ENCODE measurements at regions not wholly inside any gene's neighbourhood (a gene's known extent, or its start where the extent isn't known, plus 50 kb on each side); places are given as distances from the start of the nearest gene placed in this dataset.

DNA sequence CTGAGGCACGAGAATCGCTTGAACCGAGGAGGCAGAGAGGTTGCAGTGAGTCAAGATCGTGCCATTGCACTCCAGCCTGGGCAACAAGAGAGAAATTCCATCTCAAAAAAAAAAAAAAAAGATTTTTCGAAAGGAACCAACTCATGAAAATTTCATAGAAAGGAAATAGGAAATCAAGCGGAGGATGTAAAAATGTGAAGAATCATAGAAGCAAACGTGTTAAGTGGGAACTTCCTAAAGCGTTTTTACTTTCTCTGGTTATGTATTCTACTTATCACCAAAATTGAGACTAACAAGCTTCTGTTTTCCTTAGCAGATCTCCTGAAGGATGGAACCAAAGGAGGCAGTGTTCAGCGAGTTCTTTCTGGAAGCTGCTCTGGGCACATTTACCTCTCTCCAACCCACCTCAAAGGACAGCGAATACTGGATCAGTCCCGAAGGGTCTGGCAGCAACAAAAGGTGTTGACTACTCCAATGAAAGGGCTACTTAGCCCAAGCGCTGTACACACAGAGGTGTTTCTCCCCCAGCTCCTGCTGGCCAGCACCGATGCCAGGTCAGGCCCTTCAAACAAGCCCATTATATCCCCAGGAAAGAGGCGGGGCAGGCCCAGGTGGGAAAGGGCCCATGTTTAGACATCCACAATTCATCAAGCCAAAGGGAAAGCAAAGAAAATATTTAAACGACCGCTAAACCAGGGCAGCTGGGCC, 327.5 kb upstream of the JARID2 start:
- peaks cover 0 to 6% (median 2%) of the 10 kb centered on the region in 3 donors for H3K27me3 Mint-ChIP-seq (ENCODE audit: low read depth in 3 of 3)
- DNase-seq = no peak
- no peak overlapping the region for H3K4me3 Mint-ChIP-seq
- H3K4me1 Mint-ChIP-seq = peaks cover 12 to 18% of the 10 kb centered on the region in 2 donors
- peaks cover 0 to 2% (median 0%) of the 10 kb centered on the region in 6 donors for H3K9me3 Mint-ChIP-seq
- no peak overlapping the region for H3K27ac Mint-ChIP-seq
- H3K36me3 Mint-ChIP-seq = no peaks in the 10 kb centered on the region

DNA sequence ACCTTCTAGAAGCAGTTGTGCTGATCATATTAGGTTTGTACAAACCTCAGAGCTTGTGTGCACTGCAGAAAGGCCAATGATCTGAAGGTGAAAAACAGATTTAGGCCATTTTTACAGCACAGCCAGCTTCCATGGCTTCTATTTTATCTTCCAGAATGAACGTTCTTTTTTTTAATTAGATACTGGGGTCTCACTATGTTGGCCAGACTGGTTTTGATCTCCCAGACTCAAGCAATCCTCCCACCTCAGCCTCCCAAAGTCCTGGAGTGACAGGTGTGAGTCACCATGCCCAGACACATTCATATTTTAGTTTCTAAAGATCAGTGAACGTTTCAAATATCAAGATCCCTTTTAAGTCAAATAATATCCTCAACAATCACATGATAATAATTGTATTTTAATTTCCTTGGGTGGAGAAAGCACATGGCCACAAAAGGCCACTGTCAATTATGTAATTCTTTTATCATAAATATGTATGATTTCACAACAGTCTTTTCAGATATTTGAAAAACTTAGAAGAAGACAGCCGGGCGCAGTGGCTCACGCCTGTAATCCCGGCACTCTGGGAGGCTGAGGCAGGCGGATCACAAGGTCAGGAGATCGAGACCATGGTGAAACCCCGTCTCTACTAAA, 326.7 kb upstream of the JARID2 start:
- no peak for DNase-seq
- Mint-ChIP-seq H3K36me3 (no peaks in the 10 kb centered on the region), H3K27me3 (ENCODE audit: low read depth in 3 of 3) (peaks cover 1 to 6% (median 2%) of the 10 kb centered on the region in 3 donors), H3K4me3 (no peak overlapping the region), H3K27ac (no peak overlapping the region), H3K4me1 (peaks cover 12 to 18% of the 10 kb centered on the region in 2 donors), H3K9me3 (peaks cover 0 to 2% (median 0%) of the 10 kb centered on the region in 6 donors)

DNA sequence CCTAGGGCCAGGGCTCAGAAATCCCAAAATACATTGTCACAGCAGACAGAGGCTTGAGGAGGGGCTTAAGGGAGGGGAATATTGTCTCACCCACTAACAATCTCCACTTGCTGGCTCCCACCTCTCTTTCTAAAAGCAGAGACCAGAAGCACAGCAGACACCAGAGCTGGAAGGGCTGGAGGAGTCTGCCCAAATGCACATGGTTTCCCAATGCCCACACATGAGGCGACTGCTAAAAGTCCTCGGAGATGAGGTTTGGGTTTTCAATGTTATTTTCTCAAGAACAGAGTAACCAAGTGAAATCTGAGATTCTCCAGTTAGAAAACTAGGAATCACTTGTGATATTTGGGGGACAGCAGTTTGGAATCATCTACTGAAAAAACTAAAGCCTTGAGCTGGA, 325.6 kb upstream of the JARID2 start:
- peaks cover 0 to 2% (median 0%) of the 10 kb centered on the region in 6 donors for H3K9me3 Mint-ChIP-seq
- no peak overlapping the region for H3K27ac Mint-ChIP-seq
- no peak overlapping the region for H3K4me3 Mint-ChIP-seq
- H3K36me3 Mint-ChIP-seq = no peaks in the 10 kb centered on the region
- peaks cover 12 to 18% of the 10 kb centered on the region in 2 donors for H3K4me1 Mint-ChIP-seq
- peaks cover 1 to 4% (median 2%) of the 10 kb centered on the region in 3 donors for H3K27me3 Mint-ChIP-seq (ENCODE audit: low read depth in 3 of 3)
- DNase-seq = no peak

DNA sequence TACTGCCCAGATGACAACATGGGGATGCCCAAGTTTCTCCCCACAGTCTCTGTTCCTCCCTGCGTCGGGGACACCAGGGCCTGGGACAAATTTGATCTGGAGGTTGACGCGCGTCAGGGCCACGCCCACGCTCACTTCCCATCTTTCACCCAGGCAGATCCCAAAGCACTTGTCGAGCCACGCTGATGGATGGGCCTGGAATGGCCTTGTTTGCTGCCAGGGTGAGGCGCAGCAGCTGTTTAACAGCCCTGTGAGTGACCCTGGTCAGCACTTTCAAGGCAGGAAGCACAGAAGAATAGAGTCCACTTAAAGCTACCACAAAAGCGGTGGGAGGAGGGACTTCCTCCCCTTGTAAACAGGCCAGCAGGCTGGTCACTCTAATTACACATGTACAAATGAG, 324.7 kb upstream of the JARID2 start:
- H3K27ac Mint-ChIP-seq = peak overlapping the region in 1 of 6 donors; percentile 58
- peaks cover 12 to 18% of the 10 kb centered on the region in 2 donors for H3K4me1 Mint-ChIP-seq
- H3K27me3 Mint-ChIP-seq (ENCODE audit: low read depth in 3 of 3) = peaks cover 1 to 4% (median 2%) of the 10 kb centered on the region in 3 donors
- no peaks in the 10 kb centered on the region for H3K36me3 Mint-ChIP-seq
- no peak overlapping the region for H3K4me3 Mint-ChIP-seq
- peaks cover 0 to 2% (median 0%) of the 10 kb centered on the region in 6 donors for H3K9me3 Mint-ChIP-seq
- no peak for DNase-seq

- peaks cover 12 to 18% of the 10 kb centered on the region in 2 donors for H3K4me1 Mint-ChIP-seq
- DNase-seq = no peak
- peaks cover 0 to 2% (median 0%) of the 10 kb centered on the region in 6 donors for H3K9me3 Mint-ChIP-seq
- H3K4me3 Mint-ChIP-seq = peak overlapping the region in 3 of 5 donors; percentile 13 to 17 (median 15)
- no peaks in the 10 kb centered on the region for H3K36me3 Mint-ChIP-seq
- H3K27me3 Mint-ChIP-seq (ENCODE audit: low read depth in 3 of 3) = peaks cover 1 to 4% (median 2%) of the 10 kb centered on the region in 3 donors
- H3K27ac Mint-ChIP-seq = peak overlapping the region in 3 of 6 donors; percentile 32 to 43 (median 35)
These were observed 323.8 kb upstream of the JARID2 start for GRCh38 chr6:14921878-14922671.

DNA sequence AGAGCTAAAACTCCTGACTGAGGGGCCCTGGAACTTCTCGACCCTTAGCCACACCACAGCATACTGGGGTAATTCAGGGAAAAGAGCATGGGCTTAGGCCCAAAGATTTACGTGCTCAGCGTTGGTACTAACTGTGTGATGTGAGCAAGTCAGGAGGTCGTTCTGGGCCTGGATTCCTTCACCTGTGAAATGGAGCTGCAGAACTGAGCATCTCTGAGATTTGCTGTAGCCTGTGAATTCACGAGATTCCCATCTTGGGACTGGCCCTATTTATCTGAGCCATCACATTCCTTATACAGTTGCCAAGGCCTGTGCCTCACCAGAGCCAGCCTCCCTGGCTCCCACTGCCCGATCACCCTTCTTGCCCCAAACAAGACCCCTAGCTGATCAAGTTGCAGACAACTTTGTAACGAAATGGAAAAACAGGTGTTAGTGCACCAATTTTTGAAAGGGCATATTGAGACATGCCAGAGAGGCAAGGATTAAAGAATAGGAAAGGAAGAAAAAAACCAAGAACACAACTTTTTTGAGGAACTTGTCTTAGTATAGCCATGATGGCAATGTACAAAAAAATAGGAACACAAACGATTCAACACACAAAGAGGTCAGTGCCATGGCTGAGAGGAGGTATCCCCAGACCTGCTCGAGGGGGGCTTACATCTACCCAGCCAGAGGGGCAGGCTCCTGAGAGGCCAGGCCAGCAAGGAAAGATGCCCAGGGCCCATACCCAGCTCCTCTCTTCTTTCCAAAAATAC, 323.0 kb upstream of the JARID2 start:
- no peaks in the 10 kb centered on the region for H3K36me3 Mint-ChIP-seq
- DNase-seq = no peak
- H3K4me3 Mint-ChIP-seq = no peak overlapping the region
- H3K4me1 Mint-ChIP-seq = peaks cover 12 to 18% of the 10 kb centered on the region in 2 donors
- no peak overlapping the region for H3K27ac Mint-ChIP-seq
- peaks cover 0 to 2% (median 0%) of the 10 kb centered on the region in 6 donors for H3K9me3 Mint-ChIP-seq
- H3K27me3 Mint-ChIP-seq (ENCODE audit: low read depth in 3 of 3) = peaks cover 1 to 4% (median 2%) of the 10 kb centered on the region in 3 donors

DNA sequence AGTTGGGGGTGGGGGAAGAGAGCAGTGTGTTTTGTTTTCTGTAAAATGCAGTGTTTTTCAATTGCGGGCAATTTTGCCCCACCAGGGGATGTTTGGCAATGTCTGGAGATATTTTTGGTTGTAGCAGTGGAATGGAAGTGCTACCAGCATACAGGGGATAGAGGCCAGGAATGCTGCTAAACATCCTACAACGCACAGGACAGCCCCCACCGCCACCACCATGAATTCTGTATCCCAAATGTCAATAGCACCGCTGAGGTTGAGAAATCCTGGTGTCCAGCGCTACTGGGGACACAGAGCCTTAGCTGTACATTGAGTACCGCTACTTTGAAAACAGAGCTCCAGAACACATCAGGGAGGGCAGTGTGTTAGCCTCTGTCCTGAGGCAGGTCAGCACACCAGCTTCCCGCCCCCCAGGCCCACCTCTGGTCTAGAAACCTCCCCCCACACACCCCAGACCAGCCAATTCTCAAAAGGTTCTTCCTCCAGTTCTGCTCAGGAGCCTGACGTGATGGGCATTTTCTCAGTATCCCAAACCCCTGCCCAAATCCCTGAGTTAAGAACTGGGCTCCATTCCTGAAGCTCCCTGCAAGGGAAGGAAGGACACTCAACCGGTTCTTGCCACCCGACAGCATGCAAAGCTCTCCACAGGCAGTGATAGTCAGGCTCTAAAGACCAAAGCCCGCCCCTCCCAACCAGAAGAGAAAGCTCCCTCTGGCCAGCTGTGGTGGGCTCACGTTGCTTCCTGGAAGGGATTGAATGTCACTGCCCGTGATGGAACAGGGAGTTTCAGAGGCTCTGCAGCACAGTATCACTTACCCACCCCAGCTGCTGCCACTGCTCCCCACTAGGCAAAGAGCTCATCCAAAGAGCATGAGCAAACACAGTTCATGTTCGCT, 321.5 kb upstream of the JARID2 start:
- Mint-ChIP-seq H3K4me1 (peaks cover 12 to 18% of the 10 kb centered on the region in 2 donors), H3K4me3 (no peak overlapping the region), H3K36me3 (no peaks in the 10 kb centered on the region), H3K9me3 (no peaks in the 10 kb centered on the region), H3K27me3 (ENCODE audit: low read depth in 3 of 3) (peaks cover 2 to 5% (median 4%) of the 10 kb centered on the region in 3 donors), H3K27ac (no peak overlapping the region)
- no peak for DNase-seq

GRCh38 chr6:14925025-14925698, 320.7 kb upstream of the JARID2 start:
- no peaks in the 10 kb centered on the region for H3K36me3 Mint-ChIP-seq
- H3K4me3 Mint-ChIP-seq = no peak overlapping the region
- H3K27ac Mint-ChIP-seq = no peak overlapping the region
- H3K9me3 Mint-ChIP-seq = no peaks in the 10 kb centered on the region
- DNase-seq = no peak
- H3K4me1 Mint-ChIP-seq = peaks cover 12 to 18% of the 10 kb centered on the region in 2 donors
- peaks cover 0 to 5% (median 4%) of the 10 kb centered on the region in 3 donors for H3K27me3 Mint-ChIP-seq (ENCODE audit: low read depth in 3 of 3)

DNA sequence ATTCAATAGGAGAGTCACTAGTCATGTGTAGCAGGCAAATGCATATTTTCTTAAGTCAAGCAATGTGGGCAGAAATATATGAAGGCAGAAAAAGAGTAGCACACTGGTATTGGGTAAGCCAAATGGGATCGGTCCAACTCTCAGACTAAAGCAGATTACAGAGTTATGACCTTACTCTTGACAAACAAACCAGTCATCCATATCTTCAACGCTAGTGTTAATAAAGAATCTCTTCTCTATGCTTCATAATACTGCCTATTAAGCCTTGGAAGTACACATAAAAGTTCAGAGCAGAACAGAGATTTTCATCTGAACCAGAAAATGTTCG, 320.2 kb upstream of the JARID2 start:
- H3K4me3 Mint-ChIP-seq = no peak overlapping the region
- peaks cover 0 to 5% (median 4%) of the 10 kb centered on the region in 3 donors for H3K27me3 Mint-ChIP-seq (ENCODE audit: low read depth in 3 of 3)
- H3K9me3 Mint-ChIP-seq = no peaks in the 10 kb centered on the region
- peaks cover 12 to 18% of the 10 kb centered on the region in 2 donors for H3K4me1 Mint-ChIP-seq
- no peak overlapping the region for H3K27ac Mint-ChIP-seq
- no peak for DNase-seq
- H3K36me3 Mint-ChIP-seq = no peaks in the 10 kb centered on the region

DNA sequence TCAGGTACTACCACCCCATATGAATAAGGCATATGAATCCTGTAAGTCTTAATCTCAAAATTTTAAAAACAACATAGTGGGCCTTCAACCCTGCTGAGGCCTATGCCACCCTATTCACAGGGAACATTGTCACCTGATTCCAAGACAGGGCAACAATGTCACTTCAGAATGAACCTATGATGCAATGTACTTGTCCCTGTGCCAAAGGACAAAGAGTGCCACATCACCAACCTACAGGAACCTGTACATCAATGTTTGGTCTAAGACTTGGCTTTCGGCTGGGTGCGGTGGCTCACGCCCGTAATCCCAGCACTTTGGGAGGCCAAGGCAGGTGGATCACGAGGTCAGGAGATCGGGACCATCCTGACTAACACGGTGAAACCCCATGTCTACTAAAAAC, 318.5 kb upstream of the JARID2 start:
- Mint-ChIP-seq H3K27me3 (ENCODE audit: low read depth in 3 of 3) (peaks cover 0 to 8% (median 3%) of the 10 kb centered on the region in 3 donors), H3K4me1 (peaks cover 4 to 6% of the 10 kb centered on the region in 2 donors), H3K27ac (no peak overlapping the region), H3K9me3 (no peaks in the 10 kb centered on the region), H3K4me3 (no peak overlapping the region), H3K36me3 (no peaks in the 10 kb centered on the region)
- no peak for DNase-seq

- Mint-ChIP-seq H3K36me3 (no peaks in the 10 kb centered on the region), H3K27me3 (ENCODE audit: low read depth in 3 of 3) (peaks cover 0 to 9% (median 3%) of the 10 kb centered on the region in 3 donors), H3K27ac (no peak overlapping the region), H3K4me3 (no peak overlapping the region), H3K4me1 (no peaks in the 10 kb centered on the region), H3K9me3 (no peaks in the 10 kb centered on the region)
- DNase-seq = no peak
These were observed 316.6 kb upstream of the JARID2 start for GRCh38 chr6:14929291-14929690.

- no peak overlapping the region for H3K4me3 Mint-ChIP-seq
- H3K4me1 Mint-ChIP-seq = no peaks in the 10 kb centered on the region
- H3K36me3 Mint-ChIP-seq = no peaks in the 10 kb centered on the region
- peak overlapping the region in 1 of 6 donors; percentile 7 for H3K27ac Mint-ChIP-seq
- DNase-seq = no peak
- no peaks in the 10 kb centered on the region for H3K9me3 Mint-ChIP-seq
- peaks cover 0 to 9% (median 3%) of the 10 kb centered on the region in 3 donors for H3K27me3 Mint-ChIP-seq (ENCODE audit: low read depth in 3 of 3)
These were observed 315.4 kb upstream of the JARID2 start for GRCh38 chr6:14930366-14930989.

All from immature natural killer cell (primary cell).